Jurkat, Clone E6-1 (cell line): ENCODE measurements at regions not wholly inside any gene's neighbourhood (a gene's known extent, or its start where the extent isn't known, plus 50 kb on each side); places are given as distances from the start of the nearest gene placed in this dataset.
"Not testable (repeated sequence)": the region's sequence is repeated elsewhere in the genome, so short reads cannot be mapped to it uniquely, and the experiment has no call there.

Experiments used
- DNase-seq: peaks from one replicate; pipeline ENCODE4 v3.0.0-alpha.2; 2011; ENCODE audit warnings: low read depth, low spot score
- H3K4me3 ChIP-seq: 2 replicates; pipeline ENCODE4 v1.5.1; 2011; ENCODE audit warnings: mild to moderate bottlenecking, low read length, control low read depth, moderate library complexity

- H3K4me3 ChIP-seq, DNase-seq: not testable (repeated sequence)
Measured at GRCh38 chr13:109702030-109702597, 84.3 kb downstream of the IRS2 start.

- no peak overlapping the region for H3K4me3 ChIP-seq
- DNase-seq = peak; percentile 89
Measured at GRCh38 chr13:109700176-109700575, 86.2 kb downstream of the IRS2 start.

DNA sequence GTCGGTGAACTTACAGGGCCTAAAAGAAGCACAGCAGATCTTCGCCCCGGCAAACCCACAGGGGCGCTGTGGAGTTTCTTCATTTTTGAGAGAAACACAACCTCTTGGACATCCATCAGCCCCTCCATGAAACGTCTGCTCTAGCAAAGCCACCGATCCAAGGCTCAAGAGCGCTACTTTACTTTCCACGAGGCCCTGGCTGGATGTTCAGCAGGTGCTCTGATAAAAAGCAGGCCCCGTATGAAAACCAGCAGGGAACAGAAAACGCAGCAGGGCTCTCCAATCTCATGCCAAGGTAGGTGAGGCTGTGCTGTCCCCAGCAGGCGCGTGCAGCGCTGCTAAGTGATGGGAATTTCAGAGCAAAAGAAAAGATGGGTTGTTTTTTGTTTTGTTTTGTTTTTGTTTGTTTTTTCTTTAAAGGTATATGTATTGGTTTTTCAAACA is 86.7 kb downstream of the IRS2 start:
- DNase-seq = no peak
- H3K4me3 ChIP-seq = no peak overlapping the region

GRCh38 chr13:109698779-109699178 is 87.6 kb downstream of the IRS2 start:
- no peak overlapping the region for H3K4me3 ChIP-seq
- no peak for DNase-seq

DNA sequence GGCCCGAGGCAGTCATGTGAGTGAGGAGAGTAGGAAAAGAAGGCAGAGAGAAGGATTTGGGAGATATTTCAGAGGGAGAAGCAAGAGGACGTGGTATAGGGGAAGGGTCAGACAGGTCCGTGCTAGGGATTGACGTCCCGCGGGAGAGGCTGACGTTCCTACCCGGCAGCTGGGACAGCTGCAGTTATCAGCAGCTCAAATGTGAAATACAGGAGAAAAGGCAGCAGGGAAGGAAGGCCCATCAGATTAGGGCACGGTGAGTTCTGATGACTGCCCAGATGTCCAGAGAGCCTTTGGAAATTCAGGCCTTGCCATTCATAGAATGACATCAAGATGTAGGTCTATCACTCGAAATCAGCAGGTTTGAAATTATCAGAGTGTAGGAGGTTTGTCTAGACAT is 88.4 kb downstream of the IRS2 start:
- DNase-seq = no peak
- no peak overlapping the region for H3K4me3 ChIP-seq

DNA sequence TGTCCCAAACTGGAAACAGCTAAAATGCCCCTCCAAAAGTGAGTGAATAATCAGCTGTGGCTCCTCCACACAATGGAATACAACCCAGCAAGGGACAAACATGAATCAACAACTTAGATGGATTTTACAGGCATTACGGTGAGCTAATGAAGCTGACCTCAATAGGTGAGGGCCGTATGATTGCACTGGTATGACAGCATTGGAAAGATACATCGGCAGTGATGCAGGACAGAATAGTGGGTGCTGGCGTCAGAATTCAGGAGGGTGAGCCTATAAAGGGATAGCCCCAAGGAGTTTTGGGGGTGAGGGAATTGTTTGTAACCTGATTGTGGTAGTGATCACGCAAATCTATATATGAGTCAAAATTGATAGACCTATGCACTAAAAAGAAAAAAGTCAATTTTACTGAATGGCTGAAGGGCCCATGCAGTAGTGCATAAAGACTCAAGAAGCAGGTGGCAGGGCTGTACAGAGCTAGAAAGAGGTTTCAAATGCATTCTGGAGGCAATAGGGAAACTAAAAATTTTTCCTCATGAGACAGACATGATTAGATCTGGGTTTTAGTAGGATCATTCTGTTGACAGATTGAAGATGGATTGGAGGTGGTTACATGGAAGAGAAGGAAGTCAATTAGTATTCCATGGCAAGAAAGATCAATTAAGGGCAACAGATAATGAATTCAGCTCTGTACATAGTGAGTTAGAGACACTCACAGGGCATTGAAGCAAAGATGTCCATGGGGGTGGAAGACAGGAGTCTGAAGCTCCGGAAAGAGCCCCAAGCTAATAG is 90.8 kb downstream of the IRS2 start:
- no peak for DNase-seq

GRCh38 chr13:109694972-109695371 is 91.4 kb downstream of the IRS2 start:
- no peak overlapping the region for H3K4me3 ChIP-seq
- DNase-seq = no peak

More for the DNA sequence above, 90.8 kb downstream of the IRS2 start:
- H3K4me3 ChIP-seq = no peak overlapping the region

GRCh38 chr13:109693213-109693612 is 93.2 kb downstream of the IRS2 start:
- no peak for DNase-seq
- no peak overlapping the region for H3K4me3 ChIP-seq

GRCh38 chr13:109691689-109692088 is 94.7 kb downstream of the IRS2 start:
- DNase-seq = no peak
- H3K4me3 ChIP-seq = no peak overlapping the region

- DNase-seq = no peak
Measured at GRCh38 chr13:109687559-109688448, 98.6 kb downstream of the IRS2 start.

GRCh38 chr13:109685203-109685602 is 101.2 kb downstream of the IRS2 start:
- no peak for DNase-seq
- no peak overlapping the region for H3K4me3 ChIP-seq

More at GRCh38 chr13:109687559-109688448, 98.6 kb downstream of the IRS2 start:
- H3K4me3 ChIP-seq = no peak overlapping the region

GRCh38 chr13:109684824-109685202 is 101.6 kb downstream of the IRS2 start:
- H3K4me3 ChIP-seq = no peak overlapping the region
- no peak for DNase-seq

- DNase-seq = no peak
Measured at GRCh38 chr13:109684084-109684823, 102.1 kb downstream of the IRS2 start.

DNA sequence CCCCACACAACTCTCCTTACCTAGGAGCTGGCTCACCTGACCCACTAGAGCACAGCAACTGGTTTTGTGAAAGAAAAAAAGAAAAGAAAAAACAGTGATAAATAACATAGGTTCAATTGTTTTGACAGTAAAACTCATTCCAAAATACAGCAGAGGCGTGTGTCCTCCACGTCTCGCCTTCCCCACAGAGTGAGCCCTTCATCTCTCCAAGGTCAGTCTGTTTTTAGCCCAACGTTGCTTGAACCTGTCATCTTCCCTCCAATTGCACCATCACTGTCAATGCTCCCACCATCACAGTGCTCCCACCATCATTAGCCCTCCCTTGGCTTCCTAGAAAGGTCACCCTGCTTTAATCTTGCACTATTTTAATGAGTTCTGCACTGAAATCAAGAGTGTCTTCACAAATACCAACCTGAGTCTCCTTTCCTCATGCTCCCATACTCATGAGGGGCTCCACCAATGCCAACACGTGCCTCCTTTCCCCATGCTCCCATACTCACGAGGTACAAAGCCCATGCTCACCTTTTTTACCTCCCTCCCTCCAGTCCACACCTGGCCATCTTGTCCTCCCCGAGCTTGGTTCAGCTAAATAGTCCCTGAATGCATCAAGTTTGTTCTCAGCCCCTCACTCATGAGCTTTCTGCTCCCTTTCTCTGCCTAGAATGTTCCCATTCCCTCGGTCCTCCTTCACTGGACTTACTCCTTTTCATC is 103.7 kb downstream of the IRS2 start:
- H3K4me3 ChIP-seq = no peak overlapping the region
- no peak for DNase-seq

More at GRCh38 chr13:109684084-109684823, 102.1 kb downstream of the IRS2 start:
- H3K4me3 ChIP-seq = no peak overlapping the region

DNA sequence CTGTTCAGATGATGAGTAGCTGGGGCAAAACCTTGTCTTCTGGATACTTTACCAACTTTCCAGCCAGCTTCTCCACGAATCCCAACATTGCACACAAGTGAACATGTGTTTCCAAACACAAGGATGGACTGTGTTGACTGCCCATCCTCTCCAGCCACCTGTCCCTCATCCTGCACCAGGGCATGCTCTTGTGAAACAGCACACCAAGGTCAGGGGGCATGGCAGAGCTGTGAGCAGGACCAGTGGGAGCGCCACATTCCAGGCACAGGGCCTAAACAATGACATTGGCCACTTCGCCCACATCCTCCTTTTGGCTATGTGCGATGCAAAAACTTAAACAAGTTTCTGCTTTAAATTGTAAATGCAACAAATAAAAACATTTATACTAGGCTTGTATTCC is 105.5 kb downstream of the IRS2 start:
- H3K4me3 ChIP-seq = no peak overlapping the region
- DNase-seq = no peak

GRCh38 chr13:109680288-109680687 is 106.1 kb downstream of the IRS2 start:
- H3K4me3 ChIP-seq = no peak overlapping the region
- DNase-seq = no peak

GRCh38 chr13:109678459-109678858 is 107.9 kb downstream of the IRS2 start:
- no peak for DNase-seq
- H3K4me3 ChIP-seq = no peak overlapping the region

- no peak for DNase-seq
- H3K4me3 ChIP-seq = no peak overlapping the region
Measured at GRCh38 chr13:109677206-109677605, 109.2 kb downstream of the IRS2 start.

GRCh38 chr13:109673477-109673876 is 112.9 kb downstream of the IRS2 start:
- H3K4me3 ChIP-seq = no peak overlapping the region
- DNase-seq = no peak
